Fibroblast of lung (primary cell): ENCODE measurements at regions not wholly inside any gene's neighbourhood (a gene's known extent, or its start where the extent isn't known, plus 50 kb on each side); places are given as distances from the start of the nearest gene placed in this dataset.
"Not testable (repeated sequence)": the region's sequence is repeated elsewhere in the genome, so short reads cannot be mapped to it uniquely, and the experiment has no call there.

ENCODE experiments used
- DNase-seq, 2 donors: peaks; one replicate each; pipeline versions ENCODE4 v3.0.0 to v3.0.0-alpha.2; 2010; ENCODE audit warnings: low read depth in 2 of 2
- H2AFZ ChIP-seq: 2 replicates; pipeline ENCODE4 v1.5.1; 2012; ENCODE audit warnings: low read length, control low read depth, inconsistent platforms
- H3K27ac ChIP-seq: 2 replicates; pipeline ENCODE4 v1.5.1; 2011; ENCODE audit warnings: low read length, control low read depth; ENCODE audit not compliant: insufficient read depth
- H3K27me3 ChIP-seq: 2 replicates; pipeline ENCODE4 v1.5.1; 2011; ENCODE audit warnings: mild to moderate bottlenecking, low read length; ENCODE audit not compliant: control insufficient read depth, insufficient read depth
- H3K36me3 ChIP-seq: 2 replicates; pipeline ENCODE4 v1.5.1; 2011; ENCODE audit warnings: low read length; ENCODE audit not compliant: control insufficient read depth, insufficient read depth
- H3K4me1 ChIP-seq: 2 replicates; pipeline ENCODE4 v1.5.1; 2011; ENCODE audit warnings: low read length; ENCODE audit not compliant: control insufficient read depth, insufficient read depth; ENCODE audit errors: extremely low read depth
- H3K4me2 ChIP-seq: 2 replicates; pipeline ENCODE4 v1.5.1; 2011; ENCODE audit warnings: low read length, control low read depth; ENCODE audit not compliant: insufficient read depth; ENCODE audit errors: extremely low read depth
- H3K4me3 ChIP-seq, 4 experiments: fragments of 200-600 bp in 1 of 4; sonication (generic) in 1 of 4; replicated peaks in 1 of 4; 2 replicates each; pipeline ENCODE4 v1.5.1; 2011 to 2016; ENCODE audit warnings: low read length in 4 of 4, low read depth in 3 of 4, mild to moderate bottlenecking in 3 of 4, control low read depth in 2 of 4, inconsistent platforms in 1 of 4, mixed read lengths in 1 of 4; ENCODE audit not compliant: insufficient read depth in 1 of 4; ENCODE audit errors: control extremely low read depth in 1 of 4
- H3K79me2 ChIP-seq: 2 replicates; pipeline ENCODE4 v1.5.1; 2012; ENCODE audit warnings: mild to moderate bottlenecking, low read length, inconsistent platforms; ENCODE audit not compliant: control insufficient read depth, insufficient read depth
- H3K9ac ChIP-seq: 2 replicates; pipeline ENCODE4 v1.5.1; 2011; ENCODE audit warnings: mild to moderate bottlenecking, low read length, control low read depth; ENCODE audit not compliant: insufficient read depth
- H3K9me3 ChIP-seq: 2 replicates; pipeline ENCODE4 v1.5.1; 2012; ENCODE audit warnings: low read depth, low read length; ENCODE audit not compliant: control insufficient read depth, insufficient read depth
- H4K20me1 ChIP-seq: 2 replicates; pipeline ENCODE4 v1.5.1; 2011; ENCODE audit warnings: low read length; ENCODE audit not compliant: control insufficient read depth, insufficient read depth; ENCODE audit errors: extremely low read depth
- EZH2 ChIP-seq: IDR thresholded peaks from 2 replicates; pipeline ENCODE4 v1.5.1; 2012; ENCODE audit warnings: low read length, control low read depth, mild to moderate bottlenecking; ENCODE audit errors: missing control alignments
- TF ChIP-seq, protein P1 (sequence below), 2 donors: IDR thresholded peaks in 1 of 2; conservative IDR thresholded peaks in 1 of 2; 1 replicate in 1 of 2; 2 replicates in 1 of 2; pipeline ENCODE4 v1.5.1; 2011 to 2012; ENCODE audit warnings: low read length in 2 of 2, control low read depth in 1 of 2, inconsistent platforms in 1 of 2, low read depth in 1 of 2, mild to moderate bottlenecking in 1 of 2

DNA sequence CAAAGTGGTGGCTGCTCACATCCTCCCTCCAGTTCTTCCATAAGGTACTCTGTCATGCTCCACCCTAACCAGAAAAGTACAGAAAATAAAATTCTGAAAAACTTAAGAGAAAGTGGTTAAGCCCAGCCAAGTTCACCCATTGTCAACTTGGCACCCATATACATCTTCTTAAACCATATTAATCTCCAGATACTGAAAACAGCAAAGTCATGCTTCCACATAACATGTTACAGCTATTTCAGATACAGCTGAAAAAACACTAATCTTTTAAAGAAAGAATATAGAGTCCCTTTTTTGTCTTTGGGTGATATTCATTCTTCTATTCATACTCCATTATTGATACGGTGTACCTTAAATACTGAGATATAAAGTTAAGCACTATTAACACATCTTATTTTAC, 577.8 kb downstream of the KCNT2 start:
- Histone ChIP-seq H2AFZ (no peak overlapping the region), H3K27me3 (no peaks in the 10 kb centered on the region), H3K4me2 (no peak overlapping the region), H3K27ac (no peak overlapping the region), H4K20me1 (no peaks in the 10 kb centered on the region), H3K9ac (no peak overlapping the region), H3K36me3 (no peaks in the 10 kb centered on the region), H3K4me1 (no peaks in the 10 kb centered on the region), H3K9me3 (no peaks in the 10 kb centered on the region), H3K4me3 (no peak overlapping the region), H3K79me2 (no peaks in the 10 kb centered on the region)
- TF ChIP-seq EZH2, result no peak
- TF ChIP-seq, protein P1, sequence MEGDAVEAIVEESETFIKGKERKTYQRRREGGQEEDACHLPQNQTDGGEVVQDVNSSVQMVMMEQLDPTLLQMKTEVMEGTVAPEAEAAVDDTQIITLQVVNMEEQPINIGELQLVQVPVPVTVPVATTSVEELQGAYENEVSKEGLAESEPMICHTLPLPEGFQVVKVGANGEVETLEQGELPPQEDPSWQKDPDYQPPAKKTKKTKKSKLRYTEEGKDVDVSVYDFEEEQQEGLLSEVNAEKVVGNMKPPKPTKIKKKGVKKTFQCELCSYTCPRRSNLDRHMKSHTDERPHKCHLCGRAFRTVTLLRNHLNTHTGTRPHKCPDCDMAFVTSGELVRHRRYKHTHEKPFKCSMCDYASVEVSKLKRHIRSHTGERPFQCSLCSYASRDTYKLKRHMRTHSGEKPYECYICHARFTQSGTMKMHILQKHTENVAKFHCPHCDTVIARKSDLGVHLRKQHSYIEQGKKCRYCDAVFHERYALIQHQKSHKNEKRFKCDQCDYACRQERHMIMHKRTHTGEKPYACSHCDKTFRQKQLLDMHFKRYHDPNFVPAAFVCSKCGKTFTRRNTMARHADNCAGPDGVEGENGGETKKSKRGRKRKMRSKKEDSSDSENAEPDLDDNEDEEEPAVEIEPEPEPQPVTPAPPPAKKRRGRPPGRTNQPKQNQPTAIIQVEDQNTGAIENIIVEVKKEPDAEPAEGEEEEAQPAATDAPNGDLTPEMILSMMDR (conservative IDR thresholded peaks at IDR 0.05 in 1 of 2, IDR thresholded peaks at IDR 0.05 in 1 of 2; ENCODE audit: low read depth in 1 of 2, low read length in 2 of 2), result no peak
- no peak for DNase-seq

GRCh38 chr1:196029410-196029809, 578.8 kb downstream of the KCNT2 start:
- Histone ChIP-seq H3K4me2 (no peak overlapping the region), H3K9ac (no peak overlapping the region), H3K27me3 (no peaks in the 10 kb centered on the region), H3K9me3 (no peaks in the 10 kb centered on the region), H3K4me3 (no peak overlapping the region), H2AFZ (no peak overlapping the region), H4K20me1 (no peaks in the 10 kb centered on the region), H3K36me3 (no peaks in the 10 kb centered on the region), H3K27ac (no peak overlapping the region), H3K79me2 (no peaks in the 10 kb centered on the region), H3K4me1 (no peaks in the 10 kb centered on the region)
- DNase-seq, result no peak
- no peak for TF ChIP-seq EZH2
- TF ChIP-seq, protein P1 (conservative IDR thresholded peaks at IDR 0.05 in 1 of 2, IDR thresholded peaks at IDR 0.05 in 1 of 2; ENCODE audit: low read depth in 1 of 2, low read length in 2 of 2), result no peak

- H3K9ac ChIP-seq, result no peak overlapping the region
- H3K27me3 ChIP-seq, result no peaks in the 10 kb centered on the region
- no peak overlapping the region for H3K4me3 ChIP-seq
- H3K4me1 ChIP-seq, result no peaks in the 10 kb centered on the region
- H3K9me3 ChIP-seq, result no peaks in the 10 kb centered on the region
- no peaks in the 10 kb centered on the region for H3K79me2 ChIP-seq
- no peaks in the 10 kb centered on the region for H3K36me3 ChIP-seq
- no peak overlapping the region for H3K4me2 ChIP-seq
- H3K27ac ChIP-seq, result no peak overlapping the region
- TF ChIP-seq, protein P1 (conservative IDR thresholded peaks at IDR 0.05 in 1 of 2, IDR thresholded peaks at IDR 0.05 in 1 of 2; ENCODE audit: low read depth in 1 of 2, low read length in 2 of 2), result no peak
- no peak for TF ChIP-seq EZH2
- no peak overlapping the region for H2AFZ ChIP-seq
- no peaks in the 10 kb centered on the region for H4K20me1 ChIP-seq
- DNase-seq, result no peak
These were observed 581.1 kb downstream of the KCNT2 start for GRCh38 chr1:196027127-196027526.

GRCh38 chr1:196021174-196021573, 587.1 kb downstream of the KCNT2 start:
- not testable (repeated sequence) for H3K27me3 ChIP-seq, H3K27ac ChIP-seq, DNase-seq, H3K4me2 ChIP-seq, H4K20me1 ChIP-seq, H3K9me3 ChIP-seq, H2AFZ ChIP-seq, H3K4me3 ChIP-seq, H3K4me1 ChIP-seq, H3K79me2 ChIP-seq, H3K9ac ChIP-seq, H3K36me3 ChIP-seq
